ENCODE measurements at regions not wholly inside any gene's neighbourhood (a gene's known extent, or its start where the extent isn't known, plus 50 kb on each side); places are given as distances from the start of the nearest gene placed in this dataset.

DNA sequence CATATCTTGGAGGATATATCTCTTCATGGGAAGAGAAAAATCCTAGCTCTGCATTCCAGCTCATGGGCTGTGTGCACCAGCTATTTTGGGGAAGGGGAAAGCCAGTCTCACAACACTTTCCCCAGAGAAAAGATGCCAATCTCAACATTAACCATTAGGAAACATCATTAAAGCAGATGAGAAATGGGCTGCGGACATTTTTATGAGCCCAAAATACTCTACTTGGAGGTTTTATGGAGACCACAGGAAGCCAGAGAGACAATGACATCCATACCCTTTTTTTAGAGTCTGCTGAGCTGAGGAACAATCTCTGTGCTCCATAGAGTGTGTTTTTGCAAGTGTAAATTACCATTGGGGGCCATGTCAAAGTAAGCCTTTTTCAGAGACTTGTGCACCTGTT is 213.7 kb downstream of the TRIB2 start:
- Histone ChIP-seq H3K27ac (ENCODE audit: extremely low read length, insufficient read depth, low read length) (no peak overlapping the region), H3K27me3 (ENCODE audit: control insufficient read depth in 1 of 2, insufficient read depth in 2 of 2, low read length in 2 of 2) (no peaks in the 10 kb centered on the region), H3K4me2 (ENCODE audit: low read depth, low read length) (no peak overlapping the region), H2AFZ (ENCODE audit: low read length) (no peak overlapping the region), H3K9me3 (ENCODE audit: low read length) (no peaks in the 10 kb centered on the region), H4K20me1 (ENCODE audit: insufficient read depth, low read length) (no peaks in the 10 kb centered on the region), H3K4me1 (ENCODE audit: insufficient read depth, low read length) (no peaks in the 10 kb centered on the region), H3K79me2 (ENCODE audit: insufficient read depth, low read length) (no peaks in the 10 kb centered on the region), H3K36me3 (replicated peaks in 1 of 2; ENCODE audit: control insufficient read depth in 1 of 2, insufficient read depth in 2 of 2, low read length in 2 of 2) (no peaks in the 10 kb centered on the region), H3K4me3 (replicated peaks in 1 of 3; ENCODE audit: insufficient read depth in 1 of 3, low read depth in 2 of 3, low read length in 3 of 3) (no peak overlapping the region), H3K9ac (ENCODE audit: insufficient read depth, low read depth, low read length) (no peak overlapping the region)
- ATAC-seq (no peak), DNase-seq (ENCODE audit: low spot score) (no peak), FAIRE-seq (no peak)
- BruUV-seq (replicated peaks), result no TSS peak
- WGBS (ENCODE audit: low lambda C conversion rate), result 57% methylated on average over 1 of the region's 1 CpG
- intact Hi-C loops (cut with micrococcal nuclease; ENCODE audit: unreplicated experiment) (loop anchor here (5.0 kb wide), 1 partner anchor 513 kb away; no protein-coding TSS in a partner anchor), in situ Hi-C loops (cut with HindIII; ENCODE audit: extremely low pct_ligation_motif_present, low pct_unique_long_range_greater_than_20kb) (no loop called here)
- TF ChIP-seq NFYC (CRISPR knock-in tag; IDR thresholded peaks at IDR 0.05) (no peak), U2AF1 (optimal IDR thresholded peaks at IDR 0.05; ENCODE audit: low read depth, low read length) (no peak)
- POLR2A ChIA-PET, result no interaction called here
- CTCF ChIA-PET (ENCODE audit: low intra/inter-chr PET ratio, low total read pairs), result interaction anchor here (0.8 kb wide), 1 partner anchor 1066 kb away, joined by 3 read pairs; no protein-coding TSS in a partner anchor

- Histone ChIP-seq H3K9ac (ENCODE audit: insufficient read depth, low read depth, low read length) (no peak overlapping the region), H3K9me3 (ENCODE audit: low read length) (no peaks in the 10 kb centered on the region), H3K4me3 (replicated peaks in 1 of 3; ENCODE audit: insufficient read depth in 1 of 3, low read depth in 2 of 3, low read length in 3 of 3) (no peak overlapping the region), H3K27ac (ENCODE audit: extremely low read length, insufficient read depth, low read length) (no peak overlapping the region), H3K4me1 (ENCODE audit: insufficient read depth, low read length) (no peaks in the 10 kb centered on the region), H3K36me3 (replicated peaks in 1 of 2; ENCODE audit: control insufficient read depth in 1 of 2, insufficient read depth in 2 of 2, low read length in 2 of 2) (no peaks in the 10 kb centered on the region), H3K27me3 (ENCODE audit: control insufficient read depth in 1 of 2, insufficient read depth in 2 of 2, low read length in 2 of 2) (no peaks in the 10 kb centered on the region), H3K79me2 (ENCODE audit: insufficient read depth, low read length) (no peaks in the 10 kb centered on the region), H4K20me1 (ENCODE audit: insufficient read depth, low read length) (no peaks in the 10 kb centered on the region), H3K4me2 (ENCODE audit: low read depth, low read length) (no peak overlapping the region), H2AFZ (ENCODE audit: low read length) (no peak overlapping the region)
- 8% methylated on average over 4 of the region's 4 CpGs for WGBS (ENCODE audit: low lambda C conversion rate)
- ATAC-seq (peak; percentile 92), DNase-seq (ENCODE audit: low spot score) (peak; percentile 3), FAIRE-seq (peak; percentile 91)
- no TSS peak for BruUV-seq (replicated peaks)
- intact Hi-C loops (cut with micrococcal nuclease; ENCODE audit: unreplicated experiment) (loop anchor here (1.0 to 5.0 kb wide), 3 partner anchors 215 to 1102 kb away; partner anchors contain the start of gene TRIB2), in situ Hi-C loops (cut with HindIII; ENCODE audit: extremely low pct_ligation_motif_present, low pct_unique_long_range_greater_than_20kb) (no loop called here)
- ChIA-PET POLR2A (no interaction called here), CTCF (ENCODE audit: low intra/inter-chr PET ratio, low total read pairs) (interaction anchor here (0.6 to 1.1 kb wide), 3 partner anchors 498 to 1122 kb away, joined by 3 read pairs; no protein-coding TSS in a partner anchor)
- 0 out of 2 replicates have a peak, but pooled peaks have one; percentile 20 for TF ChIP-seq YEATS2 (CRISPR knock-in tag; IDR thresholded peaks at IDR 0.05; ENCODE audit: borderline replicate concordance)
- peak; percentile 92 for TF ChIP-seq SMC3 (IDR thresholded peaks at IDR 0.05; ENCODE audit: low read length)
- 0 out of 2 replicates have a peak, but pooled peaks have one; percentile 31 for TF ChIP-seq RAD21 (CRISPR knock-in tag; IDR thresholded peaks at IDR 0.05)
- peak; percentile 80 for TF ChIP-seq STAG1 (CRISPR knock-in tag; IDR thresholded peaks at IDR 0.05)
- no peak for TF ChIP-seq KLF16 (CRISPR knock-in tag; IDR thresholded peaks at IDR 0.05)
- peak; percentile 77 for TF ChIP-seq CTCF (CRISPR knock-in tag; IDR thresholded peaks at IDR 0.05)
- no peak for TF ChIP-seq ZKSCAN8 (CRISPR knock-in tag; IDR thresholded peaks at IDR 0.05; ENCODE audit: borderline replicate concordance)
Measured at GRCh38 chr2:12931186-12931844, 214.6 kb downstream of the TRIB2 start.

Data from HepG2 (cell line).